Neural cell (in vitro differentiated cells): ENCODE measurements at regions not wholly inside any gene's neighbourhood (a gene's known extent, or its start where the extent isn't known, plus 50 kb on each side); places are given as distances from the start of the nearest gene placed in this dataset.

Experiments
- H2AFZ ChIP-seq: fragments of 200-600, 300-800 bp; sonication (generic), shearing (Covaris generic); 2 replicates; pipeline ENCODE4 v1.6.0; 2014; ENCODE audit warnings: low read depth, mild to moderate bottlenecking, antibody characterized with exemption, low read length, moderate library complexity
- H3F3A ChIP-seq: fragments of 200-600 bp; shearing (Covaris generic); 2 replicates; pipeline ENCODE4 v1.6.1; 2016; ENCODE audit warnings: mild to moderate bottlenecking, moderate library complexity, mixed read lengths, antibody characterized with exemption, low read length; ENCODE audit not compliant: insufficient read depth, poor library complexity, severe bottlenecking
- H3K27ac ChIP-seq: fragments of 200-600, 300-800 bp; sonication (generic), shearing (Covaris generic); 2 replicates; pipeline ENCODE4 v1.5.1; 2014; ENCODE audit warnings: mild to moderate bottlenecking, low read length, moderate library complexity
- H3K27me3 ChIP-seq: fragments of 300-800, 200-600 bp; sonication (generic), shearing (Covaris generic); 2 replicates; pipeline ENCODE4 v1.6.0; 2014; ENCODE audit warnings: mild to moderate bottlenecking, low read depth, low read length, moderate library complexity; ENCODE audit not compliant: insufficient read depth
- H3K36me3 ChIP-seq: fragments of 300-800, 200-600 bp; sonication (generic), shearing (Covaris generic); 2 replicates; pipeline ENCODE4 v1.5.1; 2014; ENCODE audit warnings: mild to moderate bottlenecking, antibody characterized with exemption, low read length, moderate library complexity; ENCODE audit not compliant: insufficient read depth
- H3K4me2 ChIP-seq: fragments of 300-800, 200-600 bp; sonication (generic), shearing (Covaris generic); 2 replicates; pipeline ENCODE4 v1.6.0; 2014; ENCODE audit warnings: mild to moderate bottlenecking, low read length
- H3K4me3 ChIP-seq: fragments of 300-800, 200-600 bp; sonication (generic), shearing (Covaris generic); 2 replicates; pipeline ENCODE4 v1.5.1; 2014; ENCODE audit warnings: mild to moderate bottlenecking, low read length, moderate library complexity
- H3K79me2 ChIP-seq: fragments of 200-600 bp; shearing (Covaris generic); replicated peaks from 2 replicates; pipeline ENCODE4 v1.6.0; 2014; ENCODE audit warnings: mild to moderate bottlenecking, low read length, moderate library complexity; ENCODE audit not compliant: insufficient read depth
- H3K9ac ChIP-seq: fragments of 300-800, 200-600 bp; sonication (generic), shearing (Covaris generic); 2 replicates; pipeline ENCODE4 v1.6.1; 2016; ENCODE audit warnings: mild to moderate bottlenecking, low read length, mixed read lengths
- H3K9me2 ChIP-seq: fragments of 200-600 bp; shearing (Covaris generic); 2 replicates; pipeline ENCODE4 v1.6.1; 2016; ENCODE audit warnings: mild to moderate bottlenecking, low read length, mixed read lengths; ENCODE audit not compliant: insufficient read depth
- H3K9me3 ChIP-seq: fragments of 200-600, 300-800 bp; sonication (generic), shearing (Covaris generic); 2 replicates; pipeline ENCODE4 v1.6.1; 2016; ENCODE audit warnings: mild to moderate bottlenecking, mixed run types, low read length, moderate library complexity, mixed read lengths
- H4K20me1 ChIP-seq: fragments of 200-600 bp; shearing (Covaris generic); 2 replicates; pipeline ENCODE4 v1.6.1; 2016; ENCODE audit warnings: mild to moderate bottlenecking, mixed run types; ENCODE audit not compliant: insufficient read depth
- CTCF ChIP-seq: fragments of 450-650 bp; IDR thresholded peaks from 2 replicates; pipeline ENCODE4 v1.5.1; 2014; ENCODE audit warnings: antibody characterized with exemption, mild to moderate bottlenecking, moderate library complexity; ENCODE audit not compliant: poor library complexity, severe bottlenecking
- EP300 ChIP-seq: fragments of 450-650 bp; conservative IDR thresholded peaks from 2 replicates; pipeline ENCODE4 v1.6.1; 2014; ENCODE audit warnings: antibody characterized with exemption, mild to moderate bottlenecking, moderate library complexity; ENCODE audit not compliant: poor library complexity, severe bottlenecking
- EZH2 ChIP-seq: fragments of 200-600, 300-800 bp; shearing (Covaris generic), sonication (generic); IDR thresholded peaks from 2 replicates; pipeline ENCODE4 v1.6.1; 2014; ENCODE audit warnings: antibody characterized with exemption, low read length, borderline replicate concordance, mild to moderate bottlenecking; ENCODE audit not compliant: insufficient read depth, poor library complexity, severe bottlenecking
- MXI1 ChIP-seq: fragments of 450-650 bp; conservative IDR thresholded peaks from 2 replicates; pipeline ENCODE4 v1.6.1; 2014; ENCODE audit warnings: antibody characterized with exemption, mild to moderate bottlenecking; ENCODE audit not compliant: poor library complexity, severe bottlenecking
- POLR2AphosphoS5 ChIP-seq: IDR thresholded peaks from 2 replicates; pipeline ENCODE4 v1.6.1; 2012
- RAD21 ChIP-seq: fragments of 450-650 bp; conservative IDR thresholded peaks from 2 replicates; pipeline ENCODE4 v1.6.1; 2014; ENCODE audit warnings: antibody characterized with exemption, mild to moderate bottlenecking, moderate library complexity
- REST ChIP-seq: IDR thresholded peaks from 2 replicates; pipeline ENCODE4 v1.6.1; 2012; ENCODE audit warnings: borderline replicate concordance
- SMC3 ChIP-seq: fragments of 450-650 bp; conservative IDR thresholded peaks from 2 replicates; pipeline ENCODE4 v1.6.1; 2014; ENCODE audit warnings: antibody characterized with exemption, mild to moderate bottlenecking, moderate library complexity; ENCODE audit not compliant: poor library complexity
- TAF1 ChIP-seq: IDR thresholded peaks from 2 replicates; pipeline ENCODE4 v1.6.1; 2012; ENCODE audit warnings: low read depth

GRCh38 chr4:179530958-179531357 is 2088.7 kb upstream of the AGA start:
- H3K9ac ChIP-seq = no peak overlapping the region
- H3K27ac ChIP-seq = no peak overlapping the region
- H2AFZ ChIP-seq = no peak overlapping the region
- no peak overlapping the region for H3K4me3 ChIP-seq
- TF ChIP-seq EP300 = no peak
- TF ChIP-seq MXI1 = no peak
- TF ChIP-seq RAD21 = no peak
- TF ChIP-seq SMC3 = no peak
- no peak for TF ChIP-seq TAF1
- no peak for TF ChIP-seq EZH2
- TF ChIP-seq CTCF = no peak
- TF ChIP-seq REST = no peak
- TF ChIP-seq POLR2AphosphoS5 = no peak
- no peak overlapping the region for H3K4me2 ChIP-seq
- H3K36me3 ChIP-seq = no peaks in the 10 kb centered on the region
- no peaks in the 10 kb centered on the region for H4K20me1 ChIP-seq
- H3K79me2 ChIP-seq = no peaks in the 10 kb centered on the region
- H3K27me3 ChIP-seq = no peaks in the 10 kb centered on the region
- no peaks in the 10 kb centered on the region for H3K9me2 ChIP-seq
- H3F3A ChIP-seq = no peaks in the 10 kb centered on the region
- H3K9me3 ChIP-seq = no peaks in the 10 kb centered on the region

GRCh38 chr4:179536694-179537093 is 2094.5 kb upstream of the AGA start:
- H3K4me2 ChIP-seq = no peak overlapping the region
- H3K27ac ChIP-seq = no peak overlapping the region
- no peaks in the 10 kb centered on the region for H3K9me2 ChIP-seq
- no peaks in the 10 kb centered on the region for H3K9me3 ChIP-seq
- H4K20me1 ChIP-seq = no peaks in the 10 kb centered on the region
- H3K4me3 ChIP-seq = no peak overlapping the region
- H3K27me3 ChIP-seq = no peaks in the 10 kb centered on the region
- H2AFZ ChIP-seq = no peak overlapping the region
- H3K9ac ChIP-seq = no peak overlapping the region
- TF ChIP-seq POLR2AphosphoS5 = no peak
- no peak for TF ChIP-seq TAF1
- TF ChIP-seq MXI1 = no peak
- TF ChIP-seq SMC3 = no peak
- no peak for TF ChIP-seq EP300
- H3K79me2 ChIP-seq = no peaks in the 10 kb centered on the region
- no peaks in the 10 kb centered on the region for H3K36me3 ChIP-seq
- no peaks in the 10 kb centered on the region for H3F3A ChIP-seq

- Histone ChIP-seq H3K79me2 (no peaks in the 10 kb centered on the region), H3K36me3 (no peaks in the 10 kb centered on the region), H3F3A (no peaks in the 10 kb centered on the region), H3K27me3 (no peaks in the 10 kb centered on the region), H3K9me3 (no peaks in the 10 kb centered on the region), H4K20me1 (no peaks in the 10 kb centered on the region), H3K4me3 (no peak overlapping the region), H3K9me2 (no peaks in the 10 kb centered on the region), H3K9ac (no peak overlapping the region), H3K4me2 (no peak overlapping the region), H2AFZ (no peak overlapping the region), H3K27ac (no peak overlapping the region)
- TF ChIP-seq CTCF (no peak), EZH2 (no peak), POLR2AphosphoS5 (no peak), SMC3 (no peak), REST (no peak), TAF1 (no peak), EP300 (no peak), RAD21 (no peak), MXI1 (no peak)
Measured at GRCh38 chr4:179539641-179540040, 2097.4 kb upstream of the AGA start.
